ENCODE measurements at regions not wholly inside any gene's neighbourhood (a gene's known extent, or its start where the extent isn't known, plus 50 kb on each side); places are given as distances from the start of the nearest gene placed in this dataset.

DNA sequence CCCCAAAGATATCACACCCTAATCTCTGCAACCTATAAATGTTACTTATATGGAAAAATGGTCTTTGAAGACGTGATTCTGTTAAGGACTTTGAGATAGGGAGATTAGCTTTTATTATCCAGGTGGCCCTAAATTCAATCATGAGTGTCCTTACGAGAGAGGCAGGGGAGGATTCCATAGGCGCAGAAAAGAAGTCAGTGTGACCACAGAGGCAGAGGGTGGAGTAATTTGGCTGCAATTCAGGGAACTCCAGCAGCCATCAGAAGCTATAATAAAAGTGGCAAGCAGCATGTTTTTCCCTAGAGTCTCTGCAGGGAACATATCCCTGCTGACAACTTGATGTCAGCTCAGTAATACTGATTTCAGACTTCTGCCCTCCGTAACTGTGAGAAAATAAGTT is 315.2 kb upstream of the ROBO2 start:
- no TSS peak for BruUV-seq (replicated peaks)
- 13% methylated on average over 4 of the region's 4 CpGs for WGBS (ENCODE audit: insufficient coverage, insufficient replicate concordance, low lambda C conversion rate, missing lambda C conversion rate)
- CTCF ChIA-PET, result no interaction called here

DNA sequence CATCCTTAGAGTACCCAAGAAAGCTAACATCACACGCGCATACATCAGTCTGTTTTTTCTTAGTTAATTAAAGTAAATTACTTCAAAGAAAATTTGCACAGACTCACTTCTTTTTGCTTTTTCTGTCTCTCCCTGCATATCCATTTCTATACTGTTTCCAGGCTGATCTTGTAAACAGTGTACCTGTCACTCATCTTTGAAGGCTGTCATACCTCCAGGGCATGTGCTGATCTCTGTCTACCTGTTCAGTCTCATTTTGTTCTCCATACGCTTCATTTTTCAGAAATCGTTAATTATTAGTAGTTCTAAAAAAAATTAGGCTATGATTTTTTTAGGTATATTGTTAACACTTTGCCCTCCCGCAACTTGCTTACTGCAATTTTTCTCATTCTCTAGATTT is 313.9 kb upstream of the ROBO2 start:
- H3K36me3 ChIP-seq (ENCODE audit: control insufficient read depth in 2 of 2, insufficient read depth in 2 of 2, low read length in 1 of 2), result no peaks in the 10 kb centered on the region
- H2AFZ ChIP-seq (ENCODE audit: control insufficient read depth, low read depth, low read length), result no peak overlapping the region
- H3K9ac ChIP-seq (ENCODE audit: control insufficient read depth, insufficient read depth, low read length), result no peak overlapping the region
- no peak for DNase-seq (ENCODE audit: low read depth, low spot score)
- in situ Hi-C loops (cut with MboI), result no loop called here
- H3K4me1 ChIP-seq (ENCODE audit: control insufficient read depth, insufficient read depth, low read length), result no peaks in the 10 kb centered on the region
- intact Hi-C loops (cut with micrococcal nuclease; ENCODE audit: unreplicated experiment), result no loop called here
- H3K27me3 ChIP-seq (replicated peaks in 1 of 2; ENCODE audit: control insufficient read depth in 2 of 2, insufficient read depth in 2 of 2, low read length in 1 of 2), result no peaks in the 10 kb centered on the region
- RAD21 ChIA-PET (ENCODE audit: unreplicated experiment), result no interaction called here
- no peak overlapping the region for H3K4me3 ChIP-seq
- H3K79me2 ChIP-seq (ENCODE audit: control insufficient read depth, insufficient read depth, low read length), result no peaks in the 10 kb centered on the region
- CTCF ChIA-PET, result no interaction called here
- BruUV-seq (replicated peaks), result no TSS peak
- no peak for ATAC-seq
- no peaks in the 10 kb centered on the region for H4K20me1 ChIP-seq (ENCODE audit: control insufficient read depth, insufficient read depth)
- 57% methylated on average over 5 of the region's 5 CpGs for WGBS (ENCODE audit: insufficient coverage, insufficient replicate concordance, low lambda C conversion rate, missing lambda C conversion rate)
- no peak for FAIRE-seq
- TF ChIP-seq EZH2 (IDR thresholded peaks at IDR 0.05; ENCODE audit: borderline replicate concordance, control insufficient read depth, low read depth, low read length) (no peak), CHD2 (IDR thresholded peaks at IDR 0.05; ENCODE audit: borderline replicate concordance, low read depth, low read length) (no peak), TCF12 (IDR thresholded peaks at IDR 0.05; ENCODE audit: low read depth, low read length) (no peak)
- TF ChIP-seq, protein P1, sequence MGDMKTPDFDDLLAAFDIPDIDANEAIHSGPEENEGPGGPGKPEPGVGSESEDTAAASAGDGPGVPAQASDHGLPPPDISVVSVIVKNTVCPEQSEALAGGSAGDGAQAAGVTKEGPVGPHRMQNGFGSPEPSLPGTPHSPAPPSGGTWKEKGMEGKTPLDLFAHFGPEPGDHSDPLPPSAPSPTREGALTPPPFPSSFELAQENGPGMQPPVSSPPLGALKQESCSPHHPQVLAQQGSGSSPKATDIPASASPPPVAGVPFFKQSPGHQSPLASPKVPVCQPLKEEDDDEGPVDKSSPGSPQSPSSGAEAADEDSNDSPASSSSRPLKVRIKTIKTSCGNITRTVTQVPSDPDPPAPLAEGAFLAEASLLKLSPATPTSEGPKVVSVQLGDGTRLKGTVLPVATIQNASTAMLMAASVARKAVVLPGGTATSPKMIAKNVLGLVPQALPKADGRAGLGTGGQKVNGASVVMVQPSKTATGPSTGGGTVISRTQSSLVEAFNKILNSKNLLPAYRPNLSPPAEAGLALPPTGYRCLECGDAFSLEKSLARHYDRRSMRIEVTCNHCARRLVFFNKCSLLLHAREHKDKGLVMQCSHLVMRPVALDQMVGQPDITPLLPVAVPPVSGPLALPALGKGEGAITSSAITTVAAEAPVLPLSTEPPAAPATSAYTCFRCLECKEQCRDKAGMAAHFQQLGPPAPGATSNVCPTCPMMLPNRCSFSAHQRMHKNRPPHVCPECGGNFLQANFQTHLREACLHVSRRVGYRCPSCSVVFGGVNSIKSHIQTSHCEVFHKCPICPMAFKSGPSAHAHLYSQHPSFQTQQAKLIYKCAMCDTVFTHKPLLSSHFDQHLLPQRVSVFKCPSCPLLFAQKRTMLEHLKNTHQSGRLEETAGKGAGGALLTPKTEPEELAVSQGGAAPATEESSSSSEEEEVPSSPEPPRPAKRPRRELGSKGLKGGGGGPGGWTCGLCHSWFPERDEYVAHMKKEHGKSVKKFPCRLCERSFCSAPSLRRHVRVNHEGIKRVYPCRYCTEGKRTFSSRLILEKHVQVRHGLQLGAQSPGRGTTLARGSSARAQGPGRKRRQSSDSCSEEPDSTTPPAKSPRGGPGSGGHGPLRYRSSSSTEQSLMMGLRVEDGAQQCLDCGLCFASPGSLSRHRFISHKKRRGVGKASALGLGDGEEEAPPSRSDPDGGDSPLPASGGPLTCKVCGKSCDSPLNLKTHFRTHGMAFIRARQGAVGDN (IDR thresholded peaks at IDR 0.05), result no peak
- no peaks in the 10 kb centered on the region for H3K9me3 ChIP-seq (replicated peaks; ENCODE audit: control insufficient read depth, insufficient read depth, low read length)
- SMC1A ChIA-PET (ENCODE audit: uncharacterized antibody, unreplicated experiment), result interaction anchor here (1.3 kb wide), 2 partner anchors 8 to 10 kb away, joined by 3 read pairs; no protein-coding TSS in a partner anchor
- POLR2A ChIA-PET, result no interaction called here
- no peak overlapping the region for H3K4me2 ChIP-seq (ENCODE audit: control insufficient read depth, insufficient read depth)
- no peak overlapping the region for H3K27ac ChIP-seq (ENCODE audit: control insufficient read depth, insufficient read depth)

More for the DNA sequence above, 315.2 kb upstream of the ROBO2 start:
- Histone ChIP-seq H3K9ac (ENCODE audit: control insufficient read depth, insufficient read depth, low read length) (no peak overlapping the region), H3K4me1 (ENCODE audit: control insufficient read depth, insufficient read depth, low read length) (no peaks in the 10 kb centered on the region), H3K79me2 (ENCODE audit: control insufficient read depth, insufficient read depth, low read length) (no peaks in the 10 kb centered on the region), H3K27me3 (replicated peaks in 1 of 2; ENCODE audit: control insufficient read depth in 2 of 2, insufficient read depth in 2 of 2, low read length in 1 of 2) (no peaks in the 10 kb centered on the region), H3K4me2 (ENCODE audit: control insufficient read depth, insufficient read depth) (no peak overlapping the region), H3K27ac (ENCODE audit: control insufficient read depth, insufficient read depth) (no peak overlapping the region), H3K4me3 (no peak overlapping the region), H3K9me3 (replicated peaks; ENCODE audit: control insufficient read depth, insufficient read depth, low read length) (no peaks in the 10 kb centered on the region), H3K36me3 (ENCODE audit: control insufficient read depth in 2 of 2, insufficient read depth in 2 of 2, low read length in 1 of 2) (no peaks in the 10 kb centered on the region), H2AFZ (ENCODE audit: control insufficient read depth, low read depth, low read length) (no peak overlapping the region), H4K20me1 (ENCODE audit: control insufficient read depth, insufficient read depth) (no peaks in the 10 kb centered on the region)
- intact Hi-C loops (cut with micrococcal nuclease; ENCODE audit: unreplicated experiment), result no loop called here
- TF ChIP-seq RB1 (IDR thresholded peaks at IDR 0.05; ENCODE audit: borderline replicate concordance), result no peak
- no peak for TF ChIP-seq CHD4 (IDR thresholded peaks at IDR 0.05)
- no peak for TF ChIP-seq RAD51 (IDR thresholded peaks at IDR 0.05)
- no peak for TF ChIP-seq FOS (IDR thresholded peaks at IDR 0.05; ENCODE audit: borderline replicate concordance, extremely low read depth, insufficient read length)
- in situ Hi-C loops (cut with MboI), result no loop called here
- no peak for DNase-seq (ENCODE audit: low read depth, low spot score)
- ChIA-PET SMC1A (ENCODE audit: uncharacterized antibody, unreplicated experiment) (interaction anchor here (1.3 kb wide), 2 partner anchors 8 to 9 kb away, joined by 3 read pairs; no protein-coding TSS in a partner anchor), RAD21 (ENCODE audit: unreplicated experiment) (no interaction called here), POLR2A (no interaction called here)
- FAIRE-seq, result no peak
- ATAC-seq, result no peak
